CD4-positive, alpha-beta T cell treated with Interleukin-17A for 1 hour (primary cell): ENCODE measurements at regions not wholly inside any gene's neighbourhood (a gene's known extent, or its start where the extent isn't known, plus 50 kb on each side); places are given as distances from the start of the nearest gene placed in this dataset.
"Not testable (repeated sequence)": the region's sequence is repeated elsewhere in the genome, so short reads cannot be mapped to it uniquely, and the experiment has no call there.

Experiments used
- DNase-seq: peaks from one replicate; pipeline ENCODE4 v3.0.0-alpha.2; 2020

- no peak for DNase-seq
These were observed 566.8 kb upstream of the ZNF804A start for GRCh38 chr2:184031402-184032147.

- DNase-seq: no peak
These were observed 565.3 kb upstream of the ZNF804A start for GRCh38 chr2:184032983-184033382.

DNA sequence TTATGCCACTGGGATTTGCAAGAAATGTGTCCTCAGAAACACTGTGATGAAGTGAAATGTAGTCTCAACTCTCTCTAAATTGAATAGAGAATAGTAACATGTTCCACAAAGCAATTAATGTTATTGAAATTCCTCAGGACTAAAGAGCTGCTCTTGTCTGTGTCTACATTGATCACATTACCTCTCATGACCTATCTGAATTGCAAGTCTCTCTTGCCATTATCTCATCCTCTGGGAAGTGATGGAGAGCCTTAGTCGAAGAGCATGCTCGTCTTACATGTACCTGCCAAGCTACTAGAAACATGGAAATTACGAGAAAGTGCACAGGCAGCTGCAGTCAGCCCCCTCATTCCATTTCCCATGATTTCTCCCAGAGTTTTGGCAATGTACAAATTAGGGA is 561.1 kb upstream of the ZNF804A start:
- DNase-seq: no peak

DNA sequence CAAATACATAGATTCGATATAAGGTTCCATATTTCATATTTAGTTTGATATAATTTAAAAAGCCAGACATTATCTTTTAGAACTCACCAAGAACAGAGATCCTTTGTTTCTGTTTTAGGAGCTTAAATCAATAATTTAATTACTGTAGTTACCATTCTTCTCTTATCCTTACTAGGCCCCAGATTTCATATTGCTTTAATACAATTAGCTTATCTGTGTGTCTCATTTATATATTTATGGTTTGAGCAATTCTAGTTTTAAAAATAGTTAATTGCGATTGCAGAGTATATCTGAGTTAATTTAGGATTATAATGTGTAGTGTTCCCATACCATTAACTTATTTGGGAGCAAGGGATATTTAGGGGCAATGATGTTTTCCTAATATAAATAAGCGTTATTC is 558.8 kb upstream of the ZNF804A start:
- no peak for DNase-seq

DNA sequence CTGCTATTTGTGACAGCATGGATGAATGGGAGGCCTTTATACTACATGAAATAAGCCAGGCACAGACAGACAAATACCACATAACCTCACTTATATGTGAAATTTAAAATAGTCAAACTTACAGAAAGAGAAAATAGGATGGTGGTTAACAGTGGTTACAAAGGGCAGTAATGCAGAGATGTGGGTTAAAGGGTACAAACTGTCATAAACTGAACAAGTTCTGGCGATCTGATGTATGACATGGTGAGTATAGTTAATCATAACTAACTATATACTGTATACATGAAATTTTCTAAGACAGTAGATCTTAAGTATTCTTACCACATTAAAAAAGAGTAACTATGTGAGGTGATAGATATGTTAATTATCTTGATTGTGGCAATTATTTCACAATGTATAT is 558.1 kb upstream of the ZNF804A start:
- no peak for DNase-seq

DNA sequence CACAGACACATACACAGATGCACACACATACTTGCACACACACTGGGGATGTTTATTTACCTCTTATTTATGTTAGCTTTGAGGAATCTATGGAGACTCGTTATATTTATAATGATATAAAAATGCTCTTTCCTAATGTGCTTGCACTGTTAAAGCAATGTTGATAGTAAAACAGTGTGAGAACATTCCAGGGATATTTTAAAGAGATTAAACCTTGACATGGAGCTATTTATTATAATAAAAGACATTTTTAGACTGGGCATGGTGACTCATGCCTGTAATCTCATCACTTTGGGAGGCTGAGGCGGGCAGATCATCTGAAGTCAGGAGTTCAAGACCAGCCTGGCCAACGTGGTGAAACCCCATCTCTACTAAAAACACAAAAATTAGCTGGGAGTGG is 557.3 kb upstream of the ZNF804A start:
- DNase-seq: no peak

- no peak for DNase-seq
These were observed 556.6 kb upstream of the ZNF804A start for GRCh38 chr2:184041777-184042176.

DNA sequence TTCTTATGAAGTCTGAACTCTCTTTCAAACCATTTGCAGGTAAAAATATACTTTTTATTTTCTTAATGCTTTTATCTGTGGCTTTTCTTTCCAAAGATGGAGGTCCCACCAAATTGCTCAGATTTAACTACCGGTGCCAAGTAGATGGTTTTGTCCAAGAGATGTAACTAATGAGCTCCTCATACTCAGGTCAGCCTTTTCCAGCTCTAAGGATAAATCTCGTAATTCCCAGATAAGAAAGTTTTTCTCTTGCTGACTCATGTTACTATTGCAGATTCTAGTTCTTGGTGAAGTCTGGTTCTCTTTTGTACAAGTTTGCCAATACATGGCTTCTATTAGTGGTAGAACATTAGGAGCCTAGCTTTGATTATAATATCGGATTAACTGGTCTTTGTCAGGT is 550.8 kb upstream of the ZNF804A start:
- DNase-seq: no peak

DNA sequence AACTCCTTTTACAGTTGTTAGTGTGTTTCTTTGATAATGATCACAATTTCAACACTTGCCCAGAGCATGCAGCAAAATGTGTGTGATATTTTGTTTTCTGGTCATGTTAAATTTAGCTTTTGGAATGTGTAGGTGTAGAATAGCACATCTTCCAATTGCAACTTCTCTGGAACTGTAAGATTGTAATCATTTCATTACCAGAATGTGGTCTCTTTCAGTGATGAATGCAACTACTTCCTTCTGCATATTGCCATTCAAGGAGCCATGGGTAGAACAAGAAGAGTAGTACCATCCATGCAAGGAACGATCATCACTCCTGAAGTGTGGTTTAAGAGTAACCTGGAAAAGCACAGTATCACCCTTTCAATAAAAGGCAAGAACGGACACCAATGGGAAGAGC is 548.8 kb upstream of the ZNF804A start:
- no peak for DNase-seq

DNA sequence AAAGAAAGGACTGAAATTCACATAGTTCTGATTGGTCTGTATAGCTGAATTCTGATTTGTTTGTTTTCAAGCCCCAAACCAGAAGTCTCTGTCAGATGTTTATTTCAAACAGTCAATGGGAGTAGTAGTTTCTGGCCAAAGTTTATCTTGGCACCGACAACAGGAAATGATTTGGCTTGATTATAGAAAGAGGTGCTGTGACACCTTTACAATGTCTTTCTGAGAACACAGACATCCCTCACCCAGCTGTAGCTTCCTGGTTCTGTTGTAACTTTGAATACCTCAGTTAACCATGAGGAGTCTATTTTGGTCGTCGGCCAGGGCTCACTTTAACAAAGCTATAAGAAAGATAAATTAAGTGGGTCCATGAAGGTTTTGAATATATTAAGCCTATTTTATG is 545.0 kb upstream of the ZNF804A start:
- DNase-seq: no peak

GRCh38 chr2:184054419-184054818 is 543.9 kb upstream of the ZNF804A start:
- not testable (repeated sequence) for DNase-seq

DNA sequence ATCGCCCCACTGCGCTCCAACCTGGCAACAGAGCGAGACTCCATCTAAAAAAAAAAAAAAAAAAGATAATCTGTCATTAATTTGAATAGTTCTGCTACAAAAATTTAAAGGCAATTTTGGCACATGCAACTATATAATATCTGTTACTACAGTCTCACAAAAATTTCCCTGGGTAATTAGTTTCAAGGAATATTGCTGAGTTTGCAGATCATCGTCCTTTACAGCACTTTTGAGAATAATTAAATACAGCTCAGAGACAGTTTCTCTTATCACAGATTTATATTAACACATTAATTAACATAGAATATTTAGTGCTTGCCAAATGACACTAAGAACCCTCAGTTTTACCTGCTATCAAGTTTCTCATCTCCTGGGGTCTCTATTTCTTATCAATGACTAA is 540.4 kb upstream of the ZNF804A start:
- DNase-seq: no peak

DNA sequence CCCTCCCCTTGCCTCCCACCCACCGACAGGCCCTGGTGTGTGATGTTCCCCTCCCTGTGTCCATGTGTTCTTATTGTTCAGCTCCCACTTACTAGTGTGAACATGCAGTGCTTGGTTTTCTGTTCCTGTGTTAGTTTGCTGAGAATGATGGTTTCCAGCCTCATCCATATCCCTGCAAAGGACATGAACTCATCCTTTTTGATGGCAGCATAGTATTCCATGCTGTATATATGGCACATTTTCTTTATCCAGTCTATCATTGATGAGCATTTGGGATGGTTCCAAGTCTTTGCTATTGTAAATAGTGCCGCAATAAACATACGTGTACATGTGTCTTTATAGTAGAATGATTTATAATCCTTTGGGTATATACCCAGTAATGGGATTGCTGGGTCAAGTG is 538.1 kb upstream of the ZNF804A start:
- not testable (repeated sequence) for DNase-seq

- no peak for DNase-seq
These were observed 530.8 kb upstream of the ZNF804A start for GRCh38 chr2:184067502-184067901.

DNA sequence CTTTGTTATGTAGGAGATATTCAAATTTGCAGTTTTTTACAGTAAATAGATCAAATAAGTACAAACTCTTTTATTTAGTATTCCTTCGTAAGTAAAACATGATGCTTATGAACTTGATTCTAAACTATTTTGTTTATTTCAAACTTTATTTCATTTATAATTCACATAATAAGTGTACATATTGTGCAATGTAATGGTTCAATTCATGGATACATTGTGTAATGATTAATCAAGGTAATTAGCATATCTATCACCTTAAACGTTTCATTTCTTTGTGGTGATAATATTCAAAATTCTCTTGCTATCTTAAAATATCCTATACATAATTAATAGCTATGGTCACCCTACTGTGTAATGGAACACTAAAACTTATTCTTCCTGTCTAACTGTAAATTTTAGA is 525.9 kb upstream of the ZNF804A start:
- no peak for DNase-seq

GRCh38 chr2:184078496-184078895 is 519.8 kb upstream of the ZNF804A start:
- DNase-seq: no peak

DNA sequence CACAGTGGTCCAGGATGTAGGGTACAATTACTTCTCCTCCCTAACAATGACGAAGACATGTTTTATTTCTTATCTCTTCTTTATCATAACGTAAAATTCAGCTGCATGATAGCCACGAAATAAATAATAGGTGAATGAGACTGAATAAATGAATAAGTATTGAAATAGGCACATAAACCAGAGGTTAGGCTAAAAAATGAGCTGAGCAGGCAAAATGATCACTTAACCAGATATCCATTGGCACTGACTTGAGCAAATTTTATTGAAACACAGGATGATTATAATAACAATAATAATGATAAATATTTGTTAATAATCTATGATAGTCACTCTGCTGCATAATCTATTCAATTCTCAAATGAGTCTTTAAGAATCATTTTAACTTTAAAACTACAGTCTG is 506.9 kb upstream of the ZNF804A start:
- no peak for DNase-seq

- DNase-seq: no peak
These were observed 484.5 kb upstream of the ZNF804A start for GRCh38 chr2:184113696-184114403.

DNA sequence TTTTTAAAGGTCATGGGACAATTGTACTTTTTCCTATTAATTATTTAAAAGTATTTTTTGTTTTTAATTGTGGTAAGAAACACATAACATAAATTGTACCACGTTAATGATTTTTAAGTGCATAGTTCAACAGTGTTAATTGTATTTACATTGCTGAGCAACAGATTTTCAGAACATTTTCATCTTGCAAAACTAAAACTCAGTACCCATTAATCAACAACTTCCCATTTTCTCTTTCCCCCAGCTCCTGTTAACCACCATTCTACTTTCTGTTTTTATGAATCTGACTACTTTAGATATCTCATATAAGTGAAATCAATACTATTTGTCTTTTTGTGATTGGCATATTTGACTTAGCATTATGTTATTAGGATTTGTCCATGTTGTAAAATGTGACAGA is 483.9 kb upstream of the ZNF804A start:
- DNase-seq: no peak

DNA sequence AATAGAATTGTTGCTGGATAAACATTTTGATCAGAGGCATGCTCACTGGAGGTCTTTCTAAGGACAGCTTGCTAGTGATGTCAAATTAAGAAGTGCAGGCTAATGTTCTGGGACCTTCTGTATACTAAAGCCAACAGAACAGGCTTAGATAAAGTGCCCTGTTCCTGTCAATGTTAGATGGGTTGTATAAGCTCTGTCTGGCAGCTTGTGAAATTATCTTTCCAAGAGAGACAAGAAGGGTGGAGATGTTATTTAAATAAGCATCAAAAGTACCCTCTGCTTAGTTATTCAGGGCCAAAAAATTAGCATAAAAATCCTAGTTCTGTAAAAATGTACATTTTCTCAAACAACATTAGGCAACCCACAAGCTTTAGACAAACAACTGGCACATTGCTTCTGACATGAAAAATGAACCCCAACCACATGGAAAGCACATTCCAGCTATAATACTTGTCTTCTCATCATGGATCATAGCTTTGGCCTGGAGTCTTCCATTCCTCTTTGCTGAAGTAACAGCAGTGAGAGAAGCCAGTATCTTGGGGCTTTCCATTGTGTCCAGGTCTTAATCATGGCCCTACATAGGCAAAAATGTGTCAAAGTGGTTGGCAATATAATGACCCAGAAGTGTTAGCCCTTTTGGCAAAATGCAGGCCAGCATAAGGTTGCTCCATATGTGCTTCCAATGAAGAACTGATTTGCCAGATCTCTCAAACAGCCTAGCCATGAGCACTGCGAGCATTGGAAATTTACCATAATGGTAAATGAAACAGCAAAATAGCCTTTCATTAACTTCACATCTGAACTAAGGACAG is 478.1 kb upstream of the ZNF804A start:
- no peak for DNase-seq

DNA sequence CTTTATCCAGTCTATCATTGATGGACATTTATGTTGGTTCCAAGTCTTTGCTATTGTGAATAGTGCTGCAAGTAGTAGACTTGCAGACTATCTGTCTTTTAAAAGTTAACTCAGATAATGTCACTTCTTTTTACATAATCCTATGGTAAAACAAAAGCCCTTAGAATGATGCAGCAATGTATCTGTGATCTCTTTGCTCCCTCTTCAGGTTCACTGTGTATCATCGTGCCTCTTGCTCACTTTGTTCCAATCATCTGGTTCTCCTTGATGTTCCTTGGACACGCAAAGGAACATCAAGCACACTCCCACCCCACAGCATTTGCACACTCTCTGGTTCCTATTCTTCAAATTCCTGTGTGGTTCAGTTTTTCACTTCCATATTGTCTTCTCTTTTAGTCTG is 472.5 kb upstream of the ZNF804A start:
- no peak for DNase-seq

GRCh38 chr2:184129073-184129472 is 469.3 kb upstream of the ZNF804A start:
- no peak for DNase-seq

- no peak for DNase-seq
These were observed 460.4 kb upstream of the ZNF804A start for GRCh38 chr2:184137955-184138354.

DNA sequence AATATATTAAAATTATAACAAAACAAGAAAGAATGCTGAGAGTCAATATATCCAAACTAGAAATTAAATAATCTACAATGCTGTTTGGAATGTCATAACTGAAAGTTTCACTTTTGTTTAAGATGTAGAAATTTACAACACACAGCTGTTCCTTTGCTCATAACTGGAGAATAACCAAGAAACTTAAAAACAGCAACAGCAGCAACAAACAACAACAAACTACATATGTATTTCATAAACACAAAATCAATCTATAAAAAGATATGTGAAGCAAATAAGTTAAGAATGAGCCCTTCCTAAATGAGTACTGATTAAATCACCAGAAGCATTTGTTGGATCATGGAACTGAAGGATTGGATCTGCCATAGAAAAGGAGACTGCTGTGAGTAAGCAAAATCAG is 456.5 kb upstream of the ZNF804A start:
- no peak for DNase-seq
